M059J (cell line): ENCODE measurements at regions not wholly inside any gene's neighbourhood (a gene's known extent, or its start where the extent isn't known, plus 50 kb on each side); places are given as distances from the start of the nearest gene placed in this dataset.
"Not testable (repeated sequence)": the region's sequence is repeated elsewhere in the genome, so short reads cannot be mapped to it uniquely, and the experiment has no call there.

Experiments used
- DNase-seq: peaks from one replicate; pipeline ENCODE4 v3.0.0-alpha.2; 2012; ENCODE audit warnings: low read depth

GRCh38 chr14:22255017-22255950, 333.7 kb downstream of the DAD1 start:
- no peak for DNase-seq

GRCh38 chr14:22252686-22253085, 336.3 kb downstream of the DAD1 start:
- DNase-seq, result no peak

DNA sequence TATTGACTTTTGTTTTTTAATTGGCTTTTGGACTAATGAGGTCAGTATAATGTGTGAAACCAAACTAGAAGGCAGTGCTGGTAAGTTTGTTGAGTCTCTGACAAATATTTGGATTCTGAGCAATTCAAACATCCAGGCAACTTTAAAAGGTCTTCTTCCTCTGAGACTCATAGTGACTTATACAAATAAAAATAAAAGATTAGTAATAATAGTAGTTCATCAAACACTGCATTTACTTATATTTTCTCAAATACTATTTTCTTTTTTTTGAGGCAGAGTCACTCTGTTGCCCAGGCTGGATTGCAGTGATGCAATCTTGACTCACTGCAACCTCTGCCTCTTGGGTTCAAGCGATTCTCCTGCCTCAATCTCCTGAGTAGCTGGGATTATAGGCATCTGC, 337.9 kb downstream of the DAD1 start:
- no peak for DNase-seq

DNA sequence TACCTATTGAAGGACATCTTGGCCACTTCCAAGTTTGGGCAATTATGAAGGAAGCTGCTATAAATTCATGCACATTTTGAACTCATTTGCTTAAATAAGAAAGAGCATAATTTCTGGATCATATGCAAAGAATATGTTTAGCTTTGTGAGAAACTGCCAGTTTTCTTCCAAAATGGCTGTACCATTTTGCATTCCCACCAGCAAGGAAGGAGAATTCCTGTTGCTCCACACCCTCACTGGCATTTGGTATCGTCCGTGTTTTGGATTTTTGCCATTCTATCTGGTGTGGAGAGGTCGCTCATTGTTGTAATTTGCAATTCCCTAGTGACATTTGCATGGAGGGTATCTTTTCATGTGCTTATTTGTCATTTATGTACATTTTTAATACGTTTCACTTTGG, 339.3 kb downstream of the DAD1 start:
- DNase-seq, result no peak

GRCh38 chr14:22243971-22244581, 344.9 kb downstream of the DAD1 start:
- DNase-seq, result no peak

- not testable (repeated sequence) for DNase-seq
Observed at GRCh38 chr14:22238320-22238719, 350.7 kb downstream of the DAD1 start.

DNA sequence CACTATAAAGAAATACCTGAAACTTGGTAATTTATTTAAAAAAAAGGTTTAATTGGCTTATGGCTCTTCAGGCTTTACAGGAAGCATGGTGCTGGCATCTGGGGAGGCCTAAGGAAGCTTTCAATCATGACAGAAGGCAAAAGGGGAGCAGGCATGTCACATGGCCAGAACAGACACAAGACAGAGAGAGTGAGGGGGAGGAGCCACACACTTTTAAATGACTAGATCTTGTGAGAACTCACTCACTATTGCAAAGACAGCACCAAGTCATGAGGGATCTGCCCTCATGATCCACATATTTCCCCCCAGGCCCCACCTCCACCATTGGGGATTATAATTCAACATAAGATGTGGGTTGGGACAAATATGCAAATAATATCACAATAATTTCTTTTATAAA, 355.6 kb downstream of the DAD1 start:
- no peak for DNase-seq

DNA sequence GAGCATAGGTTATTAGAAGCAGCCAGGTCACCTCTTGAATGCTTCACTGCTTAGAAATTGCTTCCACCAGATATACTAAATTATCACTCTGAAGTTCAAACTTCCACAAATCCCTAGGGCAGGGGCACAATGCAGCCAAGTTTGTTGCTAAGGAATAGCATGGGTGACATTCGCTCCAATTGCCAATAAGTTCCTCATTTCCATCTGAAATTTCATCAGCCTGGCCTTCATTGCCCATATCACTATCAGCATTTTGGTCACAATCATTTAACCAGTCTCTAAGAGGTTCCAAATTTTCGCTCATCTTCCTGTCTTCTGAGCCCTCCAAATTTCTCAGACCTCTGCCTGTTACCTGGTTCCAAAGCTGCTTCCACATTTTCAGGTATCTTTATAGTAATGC, 356.1 kb downstream of the DAD1 start:
- DNase-seq, result no peak

- DNase-seq, result no peak
Observed at GRCh38 chr14:22232486-22232885, 356.5 kb downstream of the DAD1 start.

DNA sequence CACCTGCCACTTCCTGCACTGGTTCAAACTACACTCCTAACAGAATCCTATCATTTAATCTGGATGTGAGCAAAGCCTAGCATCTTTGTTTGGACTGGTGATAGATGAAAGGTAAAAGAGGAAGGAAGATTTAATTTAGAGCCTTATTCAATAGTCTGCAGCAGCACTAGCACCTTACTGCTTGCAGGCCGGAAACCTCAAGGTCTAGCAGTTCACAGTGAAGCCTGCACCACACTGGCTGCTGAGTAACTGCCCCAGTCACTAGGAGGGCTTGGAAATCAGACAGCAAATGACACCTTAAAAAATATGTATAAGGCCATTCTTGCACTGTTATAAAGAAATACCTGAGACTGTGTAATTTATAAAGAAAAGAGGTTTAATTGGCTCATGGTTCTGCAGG, 358.0 kb downstream of the DAD1 start:
- no peak for DNase-seq

- no peak for DNase-seq
Observed at GRCh38 chr14:22230517-22230916, 358.5 kb downstream of the DAD1 start.

- no peak for DNase-seq
Observed at GRCh38 chr14:22227084-22227483, 361.9 kb downstream of the DAD1 start.

- peak; percentile 31 for DNase-seq
Observed at GRCh38 chr14:22226381-22226780, 362.6 kb downstream of the DAD1 start.

- no peak for DNase-seq
Observed at GRCh38 chr14:22225516-22226140, 363.4 kb downstream of the DAD1 start.

DNA sequence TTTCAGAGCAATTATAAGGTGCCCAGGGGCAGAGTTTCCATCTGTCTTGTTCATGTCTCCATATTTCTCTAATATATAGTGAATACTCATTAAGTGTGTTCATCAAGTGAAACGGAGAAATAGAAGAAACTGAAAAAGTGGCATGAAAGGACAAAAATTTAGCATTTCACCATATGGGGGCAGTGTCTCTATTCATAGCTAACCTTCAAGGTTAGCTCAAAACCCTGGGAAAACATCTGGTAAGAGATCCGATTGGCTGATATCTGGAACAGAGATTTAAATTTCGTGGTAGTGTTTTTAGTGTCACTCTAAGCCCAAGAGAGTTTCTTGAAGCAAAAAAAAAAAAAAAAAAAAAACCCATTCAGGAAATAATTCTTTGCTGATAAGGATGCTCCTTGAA, 367.5 kb downstream of the DAD1 start:
- peak; percentile 4 for DNase-seq

DNA sequence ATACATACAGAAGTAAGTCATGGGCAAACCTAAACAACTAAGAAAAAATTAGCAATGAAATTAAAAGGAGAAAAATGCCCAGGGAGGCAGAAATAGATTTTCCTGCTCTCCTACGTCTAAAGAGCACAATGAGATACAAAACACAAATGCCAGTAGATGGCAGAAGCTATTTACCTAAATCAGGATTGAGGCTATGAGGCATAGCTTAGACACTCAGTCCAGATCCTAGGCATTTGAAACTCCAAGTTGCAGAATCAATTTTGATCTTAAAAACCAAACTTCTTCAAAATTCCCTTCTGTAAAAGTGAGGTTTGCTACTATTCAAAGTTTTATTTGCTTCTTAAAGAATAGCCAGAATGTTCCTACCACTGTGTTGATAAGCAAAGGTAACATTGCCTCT, 368.6 kb downstream of the DAD1 start:
- DNase-seq, result peak; percentile 9

GRCh38 chr14:22218728-22219127, 370.3 kb downstream of the DAD1 start:
- DNase-seq, result no peak

DNA sequence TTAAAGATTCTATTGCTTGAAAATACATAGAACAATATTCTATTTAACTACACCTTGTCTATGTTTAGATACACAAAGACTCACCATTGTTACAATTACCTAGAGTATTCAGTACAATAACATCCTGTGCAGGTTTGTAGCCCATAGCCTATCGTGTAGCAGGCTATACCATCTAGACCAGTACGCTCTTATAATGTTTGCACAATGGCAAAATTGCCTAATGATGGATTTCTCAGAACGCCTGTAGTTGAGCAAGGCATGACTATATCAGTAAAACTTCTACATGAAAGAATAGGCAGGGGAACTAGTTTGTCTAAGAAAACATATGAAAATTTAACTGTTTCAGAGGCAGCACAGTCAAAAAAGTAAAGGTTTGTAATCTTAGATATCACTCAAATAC, 375.9 kb downstream of the DAD1 start:
- no peak for DNase-seq

- DNase-seq, result no peak
Observed at GRCh38 chr14:22210906-22211305, 378.1 kb downstream of the DAD1 start.

GRCh38 chr14:22210026-22210425, 379.0 kb downstream of the DAD1 start:
- no peak for DNase-seq

GRCh38 chr14:22203036-22203435, 386.0 kb downstream of the DAD1 start:
- no peak for DNase-seq

GRCh38 chr14:22202313-22202712, 386.7 kb downstream of the DAD1 start:
- DNase-seq, result no peak
